SK-N-MC (cell line): ENCODE measurements at regions not wholly inside any gene's neighbourhood (a gene's known extent, or its start where the extent isn't known, plus 50 kb on each side); places are given as distances from the start of the nearest gene placed in this dataset.

Experiments
- EZH2 ChIP-seq: fragments of 200-600 bp; sonication (generic); IDR thresholded peaks from one replicate; pipeline ENCODE4 v1.6.1; 2017; ENCODE audit warnings: antibody characterized with exemption
- POLR2AphosphoS5 ChIP-seq: IDR thresholded peaks from 2 replicates; pipeline ENCODE4 v1.6.1; 2012; ENCODE audit warnings: mild to moderate bottlenecking, low read depth, low read length, borderline replicate concordance

DNA sequence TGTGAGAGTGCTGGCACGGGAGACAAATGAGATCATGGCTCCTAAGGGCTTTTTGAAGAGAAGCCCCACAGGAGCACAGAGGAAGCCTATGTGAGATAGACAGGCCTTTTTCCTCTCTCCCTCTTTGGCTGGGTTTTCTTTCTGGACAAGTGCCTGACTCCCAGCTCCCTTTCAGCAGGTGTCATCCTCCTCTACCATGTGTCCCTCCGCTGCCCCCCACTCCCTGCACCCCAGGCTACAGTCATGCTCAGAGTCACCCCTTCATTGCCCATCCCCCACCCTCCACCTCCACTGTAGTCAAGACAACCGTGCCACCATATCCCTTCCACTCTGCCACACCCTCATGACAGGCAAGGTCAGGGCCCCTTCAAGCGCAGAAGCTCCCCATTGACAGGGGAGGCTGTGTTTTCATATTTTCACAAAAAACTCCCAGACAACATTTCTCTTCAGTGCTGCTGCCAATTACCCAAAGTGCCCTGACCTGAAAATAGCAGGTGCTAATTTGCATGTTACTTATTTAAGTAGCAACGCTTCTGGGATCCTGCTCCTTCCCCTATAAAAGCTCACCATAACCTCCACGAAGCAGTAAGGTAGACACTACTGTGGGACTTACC lies 92.1 kb upstream of the IPO9 start:
- TF ChIP-seq EZH2 (no peak), POLR2AphosphoS5 (no peak)
